ENCODE measurements at regions not wholly inside any gene's neighbourhood (a gene's known extent, or its start where the extent isn't known, plus 50 kb on each side); places are given as distances from the start of the nearest gene placed in this dataset.

- DNase-seq: no peak
Measured at GRCh38 chr16:6362321-6362720, 970.3 kb upstream of the RBFOX1 start.

- DNase-seq: no peak
Measured at GRCh38 chr16:6360641-6361040, 972.0 kb upstream of the RBFOX1 start.

- DNase-seq: no peak
Measured at GRCh38 chr16:6356911-6357310, 975.7 kb upstream of the RBFOX1 start.

GRCh38 chr16:6349725-6350124 lies 982.9 kb upstream of the RBFOX1 start:
- no peak for DNase-seq

GRCh38 chr16:6345090-6345489 lies 987.6 kb upstream of the RBFOX1 start:
- no peak for DNase-seq

- no peak for DNase-seq
Measured at GRCh38 chr16:6343157-6343556, 989.5 kb upstream of the RBFOX1 start.

GRCh38 chr16:6341981-6342380 lies 990.7 kb upstream of the RBFOX1 start:
- DNase-seq: no peak

- DNase-seq: no peak
Measured at GRCh38 chr16:6335072-6335471, 997.6 kb upstream of the RBFOX1 start.

- DNase-seq: no peak
Measured at GRCh38 chr16:6331770-6332169, 1000.9 kb upstream of the RBFOX1 start.

GRCh38 chr16:6317934-6318333 lies 1014.7 kb upstream of the RBFOX1 start:
- DNase-seq: no peak

GRCh38 chr16:6309271-6309670 lies 1023.4 kb upstream of the RBFOX1 start:
- no peak for DNase-seq

- no peak for DNase-seq
Measured at GRCh38 chr16:6308176-6308575, 1024.5 kb upstream of the RBFOX1 start.

- no peak for DNase-seq
Measured at GRCh38 chr16:6300523-6300922, 1032.1 kb upstream of the RBFOX1 start.

- DNase-seq: no peak
Measured at GRCh38 chr16:6297666-6298410, 1034.8 kb upstream of the RBFOX1 start.

- no peak for DNase-seq
Measured at GRCh38 chr16:6286176-6286575, 1046.5 kb upstream of the RBFOX1 start.

GRCh38 chr16:6284731-6285130 lies 1047.9 kb upstream of the RBFOX1 start:
- no peak for DNase-seq

- no peak for DNase-seq
Measured at GRCh38 chr16:6281994-6282393, 1050.7 kb upstream of the RBFOX1 start.

GRCh38 chr16:6281274-6281673 lies 1051.4 kb upstream of the RBFOX1 start:
- no peak for DNase-seq

- DNase-seq: no peak
Measured at GRCh38 chr16:6280055-6280454, 1052.6 kb upstream of the RBFOX1 start.

- DNase-seq: no peak
Measured at GRCh38 chr16:6279286-6279685, 1053.4 kb upstream of the RBFOX1 start.

- no peak for DNase-seq
Measured at GRCh38 chr16:6274351-6274750, 1058.3 kb upstream of the RBFOX1 start.

GRCh38 chr16:6267682-6268081 lies 1065.0 kb upstream of the RBFOX1 start:
- DNase-seq: no peak

GRCh38 chr16:6266703-6267102 lies 1065.9 kb upstream of the RBFOX1 start:
- DNase-seq: no peak

- no peak for DNase-seq
Measured at GRCh38 chr16:6265968-6266367, 1066.7 kb upstream of the RBFOX1 start.

GRCh38 chr16:6258056-6258455 lies 1074.6 kb upstream of the RBFOX1 start:
- no peak for DNase-seq
